ENCODE measurements at regions not wholly inside any gene's neighbourhood (a gene's known extent, or its start where the extent isn't known, plus 50 kb on each side); places are given as distances from the start of the nearest gene placed in this dataset.

DNA sequence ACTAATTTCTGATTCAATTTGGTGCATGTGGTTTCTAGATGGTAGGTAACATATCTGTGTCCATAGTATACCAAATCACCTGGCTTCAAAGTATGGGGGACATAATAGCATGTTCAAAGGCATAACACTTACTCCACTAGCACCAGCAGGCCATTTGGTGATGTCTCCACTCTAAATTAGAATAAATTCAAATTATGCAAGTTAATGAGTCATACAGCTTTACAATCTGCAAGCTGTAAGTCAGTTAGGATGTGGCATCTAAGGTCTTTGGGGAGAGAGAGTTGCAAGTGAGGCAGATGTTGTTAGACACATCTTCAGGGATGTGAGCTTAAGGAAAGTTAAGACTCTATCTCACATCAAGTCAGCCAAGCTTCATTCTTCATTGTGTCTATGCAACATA, 506.4 kb upstream of the GRM3 start:
- Histone ChIP-seq H2BK120ac (ENCODE audit: insufficient read depth, low read length, poor library complexity) (no peak overlapping the region), H3K27me3 (ENCODE audit: insufficient read depth, low read length) (no peaks in the 10 kb centered on the region), H3K4me2 (ENCODE audit: low read length) (no peak overlapping the region), H3K36me3 (ENCODE audit: control insufficient read depth in 1 of 2, insufficient read depth in 2 of 2, low read length in 2 of 2) (no peaks in the 10 kb centered on the region), H3K14ac (ENCODE audit: low read length) (no peak overlapping the region), H4K91ac (ENCODE audit: low read depth, low read length) (no peak overlapping the region), H3K4ac (ENCODE audit: low read depth, low read length) (no peak overlapping the region), H2AFZ (ENCODE audit: insufficient read depth, low read length, poor library complexity) (no peak overlapping the region), H4K12ac (ENCODE audit: low read depth, low read length) (no peak overlapping the region), H3K9ac (ENCODE audit: low read length) (no peak overlapping the region), H2BK5ac (ENCODE audit: low read depth, low read length, poor library complexity) (no peak overlapping the region), H3K79me1 (ENCODE audit: low read length) (no peaks in the 10 kb centered on the region), H2BK12ac (ENCODE audit: low read length) (no peak overlapping the region), H3K18ac (ENCODE audit: low read length) (no peak overlapping the region), H3K23ac (ENCODE audit: low read length) (no peak overlapping the region), H3K27ac (ENCODE audit: low read depth, low read length) (no peak overlapping the region), H3K4me1 (ENCODE audit: control insufficient read depth in 1 of 2, insufficient read depth in 2 of 2, low read length in 2 of 2) (no peaks in the 10 kb centered on the region), H3K79me2 (ENCODE audit: control insufficient read depth, insufficient read depth, low read length, poor library complexity) (no peaks in the 10 kb centered on the region), H4K8ac (ENCODE audit: low read depth, low read length) (no peak overlapping the region), H3K9me3 (ENCODE audit: insufficient read depth, low read depth, low read length) (no peaks in the 10 kb centered on the region), H2AK5ac (ENCODE audit: low read length) (no peak overlapping the region), H3K4me3 (ENCODE audit: low read depth, low read length) (no peak overlapping the region)
- DNase-seq: no peak

DNA sequence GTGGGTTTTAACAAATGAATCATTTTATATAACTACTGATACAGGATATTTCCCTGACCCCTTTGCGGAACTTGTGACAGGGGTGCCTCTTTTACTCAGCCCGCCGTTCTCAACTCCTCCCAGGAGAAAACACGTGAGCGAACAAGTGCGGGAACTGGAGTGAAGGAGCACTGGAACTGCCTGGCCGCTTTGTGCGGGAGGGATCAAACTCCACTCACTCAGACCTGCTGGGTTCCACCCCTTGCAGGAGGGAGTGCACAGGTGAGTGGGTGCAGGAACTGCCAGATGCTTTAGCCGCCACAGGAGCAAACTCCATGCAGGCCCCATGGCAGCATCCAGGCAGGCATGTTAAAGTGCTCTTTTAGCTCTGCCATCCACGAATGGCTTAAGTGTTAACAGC, 513.4 kb upstream of the GRM3 start:
- no peak overlapping the region for H3K23ac ChIP-seq (ENCODE audit: low read length)
- WGBS (ENCODE audit: extremely low coverage, insufficient coverage, insufficient read length): no CpG with 5 or more reads among the region's 10 CpGs
- H3K27ac ChIP-seq (ENCODE audit: low read depth, low read length): no peak overlapping the region
- no peak overlapping the region for H3K4ac ChIP-seq (ENCODE audit: low read depth, low read length)
- H3K4me1 ChIP-seq (ENCODE audit: control insufficient read depth in 1 of 2, insufficient read depth in 2 of 2, low read length in 2 of 2): no peaks in the 10 kb centered on the region
- H3K14ac ChIP-seq (ENCODE audit: low read length): no peak overlapping the region
- H3K18ac ChIP-seq (ENCODE audit: low read length): no peak overlapping the region
- H3K4me3 ChIP-seq (ENCODE audit: low read depth, low read length): no peak overlapping the region
- no peaks in the 10 kb centered on the region for H3K27me3 ChIP-seq (ENCODE audit: insufficient read depth, low read length)
- no peak overlapping the region for H4K12ac ChIP-seq (ENCODE audit: low read depth, low read length)
- H2BK120ac ChIP-seq (ENCODE audit: insufficient read depth, low read length, poor library complexity): no peak overlapping the region
- DNase-seq: no peak
- H2AK5ac ChIP-seq (ENCODE audit: low read length): no peak overlapping the region
- no peaks in the 10 kb centered on the region for H3K79me2 ChIP-seq (ENCODE audit: control insufficient read depth, insufficient read depth, low read length, poor library complexity)
- H2AFZ ChIP-seq (ENCODE audit: insufficient read depth, low read length, poor library complexity): no peak overlapping the region
- H3K36me3 ChIP-seq (ENCODE audit: control insufficient read depth in 1 of 2, insufficient read depth in 2 of 2, low read length in 2 of 2): no peaks in the 10 kb centered on the region
- no peak overlapping the region for H2BK5ac ChIP-seq (ENCODE audit: low read depth, low read length, poor library complexity)
- no peak overlapping the region for H2BK12ac ChIP-seq (ENCODE audit: low read length)
- H3K9me3 ChIP-seq (ENCODE audit: insufficient read depth, low read depth, low read length): no peaks in the 10 kb centered on the region
- no peak overlapping the region for H3K9ac ChIP-seq (ENCODE audit: low read length)
- no peak overlapping the region for H3K4me2 ChIP-seq (ENCODE audit: low read length)
- H4K91ac ChIP-seq (ENCODE audit: low read depth, low read length): no peak overlapping the region
- no peaks in the 10 kb centered on the region for H3K79me1 ChIP-seq (ENCODE audit: low read length)
- H4K8ac ChIP-seq (ENCODE audit: low read depth, low read length): no peak overlapping the region

DNA sequence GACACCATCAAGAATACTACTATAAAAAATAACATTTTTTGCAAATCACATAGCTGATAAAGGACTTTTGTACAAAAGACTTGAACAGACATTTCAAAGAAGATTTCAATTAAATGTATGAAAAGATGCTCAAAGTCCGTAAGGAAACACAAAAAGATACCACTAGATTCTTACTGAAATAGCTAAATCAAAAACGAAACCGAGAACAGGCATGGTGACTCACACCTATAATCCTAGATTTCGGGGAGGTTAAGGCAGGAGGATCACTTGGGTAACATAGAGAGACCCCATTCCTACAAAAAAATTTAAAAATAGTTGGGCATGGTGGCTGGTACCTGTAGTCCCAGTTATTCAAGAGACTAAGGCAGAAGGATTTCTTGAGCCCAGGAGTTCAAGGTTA, 520.2 kb upstream of the GRM3 start:
- no peak overlapping the region for H2BK5ac ChIP-seq (ENCODE audit: low read depth, low read length, poor library complexity)
- no peak for DNase-seq
- H3K4me1 ChIP-seq (ENCODE audit: control insufficient read depth in 1 of 2, insufficient read depth in 2 of 2, low read length in 2 of 2): no peaks in the 10 kb centered on the region
- H3K79me2 ChIP-seq (ENCODE audit: control insufficient read depth, insufficient read depth, low read length, poor library complexity): no peaks in the 10 kb centered on the region
- no peak overlapping the region for H4K91ac ChIP-seq (ENCODE audit: low read depth, low read length)
- H2AFZ ChIP-seq (ENCODE audit: insufficient read depth, low read length, poor library complexity): no peak overlapping the region
- no peaks in the 10 kb centered on the region for H3K36me3 ChIP-seq (ENCODE audit: control insufficient read depth in 1 of 2, insufficient read depth in 2 of 2, low read length in 2 of 2)
- no peak overlapping the region for H2BK120ac ChIP-seq (ENCODE audit: insufficient read depth, low read length, poor library complexity)
- no peak overlapping the region for H3K18ac ChIP-seq (ENCODE audit: low read length)
- H2BK12ac ChIP-seq (ENCODE audit: low read length): no peak overlapping the region
- WGBS (ENCODE audit: extremely low coverage, insufficient coverage, insufficient read length): no CpG with 5 or more reads among the region's 4 CpGs
- H3K4me3 ChIP-seq (ENCODE audit: low read depth, low read length): no peak overlapping the region
- H3K27me3 ChIP-seq (ENCODE audit: insufficient read depth, low read length): no peaks in the 10 kb centered on the region
- no peaks in the 10 kb centered on the region for H3K79me1 ChIP-seq (ENCODE audit: low read length)
- H3K23ac ChIP-seq (ENCODE audit: low read length): no peak overlapping the region
- no peaks in the 10 kb centered on the region for H3K9me3 ChIP-seq (ENCODE audit: insufficient read depth, low read depth, low read length)
- no peak overlapping the region for H3K9ac ChIP-seq (ENCODE audit: low read length)
- no peak overlapping the region for H4K8ac ChIP-seq (ENCODE audit: low read depth, low read length)
- H3K4ac ChIP-seq (ENCODE audit: low read depth, low read length): no peak overlapping the region
- H4K12ac ChIP-seq (ENCODE audit: low read depth, low read length): no peak overlapping the region
- no peak overlapping the region for H3K14ac ChIP-seq (ENCODE audit: low read length)
- no peak overlapping the region for H2AK5ac ChIP-seq (ENCODE audit: low read length)
- H3K4me2 ChIP-seq (ENCODE audit: low read length): no peak overlapping the region
- H3K27ac ChIP-seq (ENCODE audit: low read depth, low read length): no peak overlapping the region

DNA sequence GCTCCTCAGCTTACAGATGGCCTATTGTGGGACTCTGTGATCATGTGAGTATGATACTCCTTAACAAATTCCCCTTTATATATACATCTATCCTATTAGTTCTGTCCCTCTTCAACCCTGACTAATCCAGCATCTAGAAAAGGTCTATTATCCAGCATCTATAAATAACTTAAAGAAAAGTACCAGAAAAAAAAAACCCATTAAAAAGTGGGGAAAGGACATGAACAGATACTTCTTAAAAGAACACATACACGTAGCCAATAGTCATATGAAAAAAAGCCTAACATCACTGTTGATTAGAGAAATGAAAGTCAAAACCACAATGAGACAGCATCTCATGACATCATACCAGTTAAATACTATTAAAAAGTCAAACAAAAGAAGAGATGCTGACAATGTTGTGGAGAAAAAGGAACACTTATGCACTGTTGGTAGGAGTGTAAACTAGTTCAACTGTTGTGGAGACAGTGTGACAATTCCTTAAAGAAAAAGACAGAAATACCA, 549.5 kb upstream of the GRM3 start:
- Histone ChIP-seq H3K4ac (ENCODE audit: low read depth, low read length) (no peak overlapping the region), H2BK120ac (ENCODE audit: insufficient read depth, low read length, poor library complexity) (no peak overlapping the region), H3K79me2 (ENCODE audit: control insufficient read depth, insufficient read depth, low read length, poor library complexity) (no peaks in the 10 kb centered on the region), H4K12ac (ENCODE audit: low read depth, low read length) (no peak overlapping the region), H3K4me3 (ENCODE audit: low read depth, low read length) (no peak overlapping the region), H2BK5ac (ENCODE audit: low read depth, low read length, poor library complexity) (no peak overlapping the region), H3K14ac (ENCODE audit: low read length) (no peak overlapping the region), H2BK12ac (ENCODE audit: low read length) (no peak overlapping the region), H3K4me2 (ENCODE audit: low read length) (no peak overlapping the region), H4K8ac (ENCODE audit: low read depth, low read length) (no peak overlapping the region), H3K27ac (ENCODE audit: low read depth, low read length) (no peak overlapping the region), H3K27me3 (ENCODE audit: insufficient read depth, low read length) (no peaks in the 10 kb centered on the region), H3K79me1 (ENCODE audit: low read length) (no peaks in the 10 kb centered on the region), H3K18ac (ENCODE audit: low read length) (no peak overlapping the region), H2AK5ac (ENCODE audit: low read length) (no peak overlapping the region), H3K23ac (ENCODE audit: low read length) (no peak overlapping the region), H3K9me3 (ENCODE audit: insufficient read depth, low read depth, low read length) (no peaks in the 10 kb centered on the region), H2AFZ (ENCODE audit: insufficient read depth, low read length, poor library complexity) (no peak overlapping the region), H3K9ac (ENCODE audit: low read length) (no peak overlapping the region), H4K91ac (ENCODE audit: low read depth, low read length) (no peak overlapping the region), H3K36me3 (ENCODE audit: control insufficient read depth in 1 of 2, insufficient read depth in 2 of 2, low read length in 2 of 2) (no peaks in the 10 kb centered on the region), H3K4me1 (ENCODE audit: control insufficient read depth in 1 of 2, insufficient read depth in 2 of 2, low read length in 2 of 2) (no peaks in the 10 kb centered on the region)
- no peak for DNase-seq
- WGBS (ENCODE audit: extremely low coverage, insufficient coverage, insufficient read length): no CpG with 5 or more reads among the region's 1 CpG

Measured in trophoblast cell (in vitro differentiated cells and primary cell).